ENCODE measurements at regions not wholly inside any gene's neighbourhood (a gene's known extent, or its start where the extent isn't known, plus 50 kb on each side); places are given as distances from the start of the nearest gene placed in this dataset.

DNA sequence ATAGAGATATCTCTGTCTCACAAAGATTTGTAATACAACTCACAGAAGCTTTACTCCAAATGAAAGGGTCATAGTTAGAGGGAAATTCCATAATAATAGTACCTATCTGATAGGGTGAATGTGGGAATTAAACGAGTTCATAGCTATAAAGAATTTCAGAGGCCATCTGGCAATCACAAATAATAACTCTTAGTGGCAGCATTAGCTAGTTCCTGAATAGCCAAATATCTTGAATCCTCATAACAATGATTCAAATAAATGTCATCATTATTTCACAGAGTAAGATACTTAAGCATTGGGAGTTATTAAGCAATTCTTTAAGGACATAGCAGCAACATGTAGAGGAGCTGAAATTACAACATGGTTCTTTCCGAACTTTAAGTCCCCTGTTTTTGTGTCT lies 1265.0 kb upstream of the PIK3C3 start:
- Histone ChIP-seq H2AFZ (ENCODE audit: low read depth, low read length) (no peak overlapping the region), H3K79me2 (ENCODE audit: control insufficient read depth, insufficient read depth, low read length) (no peaks in the 10 kb centered on the region), H3K27ac (ENCODE audit: insufficient read depth, low read depth, low read length) (no peak overlapping the region), H3K4me3 (replicated peaks in 1 of 3; ENCODE audit: insufficient read depth in 1 of 3, low read depth in 1 of 3, low read length in 3 of 3) (no peak overlapping the region), H4K20me1 (replicated peaks; ENCODE audit: control insufficient read depth, extremely low read depth, insufficient read depth, low read length) (no peaks in the 10 kb centered on the region), H3K4me1 (ENCODE audit: control insufficient read depth, extremely low read depth, insufficient read depth, low read length) (no peaks in the 10 kb centered on the region), H3K9me3 (replicated peaks; ENCODE audit: control insufficient read depth, insufficient read depth, low read length) (no peaks in the 10 kb centered on the region), H3K27me3 (ENCODE audit: control insufficient read depth in 2 of 2, insufficient read depth in 2 of 2, low read length in 2 of 2) (no peaks in the 10 kb centered on the region), H3K9me1 (replicated peaks; ENCODE audit: control insufficient read depth, extremely low read depth, insufficient read depth, low read length) (no peaks in the 10 kb centered on the region), H3K4me2 (ENCODE audit: insufficient read depth, low read length) (no peak overlapping the region), H3K9ac (replicated peaks; ENCODE audit: extremely low read depth, insufficient read depth, low read length) (no peak overlapping the region), H3K36me3 (ENCODE audit: control insufficient read depth in 2 of 2, extremely low read depth in 1 of 2, insufficient read depth in 2 of 2, low read length in 2 of 2) (no peaks in the 10 kb centered on the region)
- intact Hi-C loops (cut with micrococcal nuclease): no loop called here
- FAIRE-seq (no peak), DNase-seq (ENCODE audit: low read depth, low spot score) (no peak)
- BruUV-seq (replicated peaks): no TSS peak
- ChIA-PET CTCF (no interaction called here), POLR2A (no interaction called here)
- TF ChIP-seq, protein P1, sequence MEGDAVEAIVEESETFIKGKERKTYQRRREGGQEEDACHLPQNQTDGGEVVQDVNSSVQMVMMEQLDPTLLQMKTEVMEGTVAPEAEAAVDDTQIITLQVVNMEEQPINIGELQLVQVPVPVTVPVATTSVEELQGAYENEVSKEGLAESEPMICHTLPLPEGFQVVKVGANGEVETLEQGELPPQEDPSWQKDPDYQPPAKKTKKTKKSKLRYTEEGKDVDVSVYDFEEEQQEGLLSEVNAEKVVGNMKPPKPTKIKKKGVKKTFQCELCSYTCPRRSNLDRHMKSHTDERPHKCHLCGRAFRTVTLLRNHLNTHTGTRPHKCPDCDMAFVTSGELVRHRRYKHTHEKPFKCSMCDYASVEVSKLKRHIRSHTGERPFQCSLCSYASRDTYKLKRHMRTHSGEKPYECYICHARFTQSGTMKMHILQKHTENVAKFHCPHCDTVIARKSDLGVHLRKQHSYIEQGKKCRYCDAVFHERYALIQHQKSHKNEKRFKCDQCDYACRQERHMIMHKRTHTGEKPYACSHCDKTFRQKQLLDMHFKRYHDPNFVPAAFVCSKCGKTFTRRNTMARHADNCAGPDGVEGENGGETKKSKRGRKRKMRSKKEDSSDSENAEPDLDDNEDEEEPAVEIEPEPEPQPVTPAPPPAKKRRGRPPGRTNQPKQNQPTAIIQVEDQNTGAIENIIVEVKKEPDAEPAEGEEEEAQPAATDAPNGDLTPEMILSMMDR (IDR thresholded peaks at IDR 0.05; ENCODE audit: extremely low read depth in 1 of 2, insufficient read depth in 1 of 2, low read depth in 1 of 2, low read length in 2 of 2): no peak
- dilution Hi-C loops (cut with MboI; ENCODE audit: extremely low pct_ligation_motif_present, low sequenced_read_pairs): no loop called here

DNA sequence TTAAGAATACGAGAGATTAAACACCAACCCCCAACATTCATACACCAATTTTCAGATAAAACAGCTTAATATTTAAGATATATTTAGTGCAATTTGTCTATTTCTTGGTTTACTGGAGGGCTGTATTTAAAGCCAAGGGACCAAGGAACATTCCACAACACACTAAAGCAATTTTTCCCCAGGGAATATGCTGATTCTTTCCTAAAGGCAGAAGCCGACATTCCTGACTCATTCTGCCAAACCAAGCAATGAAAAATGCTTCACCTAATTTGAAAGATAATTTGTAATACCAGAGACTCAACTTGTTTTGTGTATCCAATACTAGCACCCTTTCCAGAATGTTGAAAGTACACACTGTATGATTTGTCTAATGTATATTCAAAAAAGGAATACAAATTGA lies 1267.6 kb upstream of the PIK3C3 start:
- Histone ChIP-seq H3K27ac (ENCODE audit: insufficient read depth, low read depth, low read length) (no peak overlapping the region), H3K79me2 (ENCODE audit: control insufficient read depth, insufficient read depth, low read length) (no peaks in the 10 kb centered on the region), H3K9me3 (replicated peaks; ENCODE audit: control insufficient read depth, insufficient read depth, low read length) (no peaks in the 10 kb centered on the region), H3K36me3 (ENCODE audit: control insufficient read depth in 2 of 2, extremely low read depth in 1 of 2, insufficient read depth in 2 of 2, low read length in 2 of 2) (no peaks in the 10 kb centered on the region), H2AFZ (ENCODE audit: low read depth, low read length) (no peak overlapping the region), H3K9ac (replicated peaks; ENCODE audit: extremely low read depth, insufficient read depth, low read length) (no peak overlapping the region), H3K9me1 (replicated peaks; ENCODE audit: control insufficient read depth, extremely low read depth, insufficient read depth, low read length) (no peaks in the 10 kb centered on the region), H3K4me1 (ENCODE audit: control insufficient read depth, extremely low read depth, insufficient read depth, low read length) (no peaks in the 10 kb centered on the region), H3K4me2 (ENCODE audit: insufficient read depth, low read length) (no peak overlapping the region), H3K27me3 (ENCODE audit: control insufficient read depth in 2 of 2, insufficient read depth in 2 of 2, low read length in 2 of 2) (no peaks in the 10 kb centered on the region), H4K20me1 (replicated peaks; ENCODE audit: control insufficient read depth, extremely low read depth, insufficient read depth, low read length) (no peaks in the 10 kb centered on the region), H3K4me3 (replicated peaks in 1 of 3; ENCODE audit: insufficient read depth in 1 of 3, low read depth in 1 of 3, low read length in 3 of 3) (no peak overlapping the region)
- no peak for DNase-seq (ENCODE audit: low read depth, low spot score)
- intact Hi-C loops (cut with micrococcal nuclease) (no loop called here), dilution Hi-C loops (cut with MboI; ENCODE audit: extremely low pct_ligation_motif_present, low sequenced_read_pairs) (no loop called here)
- no peak for FAIRE-seq
- TF ChIP-seq MAX (IDR thresholded peaks at IDR 0.05; ENCODE audit: insufficient read depth, insufficient read length) (no peak), POLR2A (IDR thresholded peaks at IDR 0.05; ENCODE audit: low read depth, low read length) (no peak)
- BruUV-seq (replicated peaks): no TSS peak
- POLR2A ChIA-PET: no interaction called here
- CTCF ChIA-PET: no interaction called here

Data from endothelial cell of umbilical vein (primary cell).